D721Med (cell line): ENCODE measurements at regions not wholly inside any gene's neighbourhood (a gene's known extent, or its start where the extent isn't known, plus 50 kb on each side); places are given as distances from the start of the nearest gene placed in this dataset.
"Not testable (repeated sequence)": the region's sequence is repeated elsewhere in the genome, so short reads cannot be mapped to it uniquely, and the experiment has no call there.

ENCODE experiments used
- DNase-seq: peaks from one replicate; pipeline ENCODE4 v3.0.0; 2011; ENCODE audit warnings: low spot score; ENCODE audit not compliant: insufficient read length
- FAIRE-seq: peaks from 2 replicates; lab custom pipeline; 2011; peaks lifted over from hg19 to GRCh38; lab: Jason Lieb, UNC
- TF ChIP-seq, protein P1 (sequence below): IDR thresholded peaks from 2 replicates; pipeline ENCODE4 v1.5.1; 2012; ENCODE audit warnings: mild to moderate bottlenecking, control low read depth; ENCODE audit not compliant: insufficient read depth; ENCODE audit errors: missing control alignments

DNA sequence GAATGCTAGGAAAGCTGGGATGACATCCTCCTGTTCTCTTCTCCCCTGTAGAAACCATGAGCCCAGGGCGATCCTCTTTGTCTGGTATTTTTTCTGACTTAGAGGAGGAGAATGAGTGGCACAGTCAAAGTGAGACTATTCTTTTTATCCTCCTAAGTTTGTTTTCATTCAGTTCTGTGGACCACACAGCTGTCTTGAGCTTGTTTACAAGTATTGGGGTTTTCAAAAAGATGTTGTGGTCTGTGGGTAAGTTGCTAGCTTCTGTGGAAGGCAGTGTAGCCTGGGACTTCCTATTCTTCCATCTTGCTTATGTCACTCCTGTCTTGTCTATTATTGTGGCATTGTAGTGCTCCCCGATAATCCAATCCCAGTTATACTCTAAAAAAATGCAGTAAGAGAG lies 223.0 kb downstream of the PAPSS1 start:
- FAIRE-seq (no peak), DNase-seq (no peak)
- TF ChIP-seq, protein P1, sequence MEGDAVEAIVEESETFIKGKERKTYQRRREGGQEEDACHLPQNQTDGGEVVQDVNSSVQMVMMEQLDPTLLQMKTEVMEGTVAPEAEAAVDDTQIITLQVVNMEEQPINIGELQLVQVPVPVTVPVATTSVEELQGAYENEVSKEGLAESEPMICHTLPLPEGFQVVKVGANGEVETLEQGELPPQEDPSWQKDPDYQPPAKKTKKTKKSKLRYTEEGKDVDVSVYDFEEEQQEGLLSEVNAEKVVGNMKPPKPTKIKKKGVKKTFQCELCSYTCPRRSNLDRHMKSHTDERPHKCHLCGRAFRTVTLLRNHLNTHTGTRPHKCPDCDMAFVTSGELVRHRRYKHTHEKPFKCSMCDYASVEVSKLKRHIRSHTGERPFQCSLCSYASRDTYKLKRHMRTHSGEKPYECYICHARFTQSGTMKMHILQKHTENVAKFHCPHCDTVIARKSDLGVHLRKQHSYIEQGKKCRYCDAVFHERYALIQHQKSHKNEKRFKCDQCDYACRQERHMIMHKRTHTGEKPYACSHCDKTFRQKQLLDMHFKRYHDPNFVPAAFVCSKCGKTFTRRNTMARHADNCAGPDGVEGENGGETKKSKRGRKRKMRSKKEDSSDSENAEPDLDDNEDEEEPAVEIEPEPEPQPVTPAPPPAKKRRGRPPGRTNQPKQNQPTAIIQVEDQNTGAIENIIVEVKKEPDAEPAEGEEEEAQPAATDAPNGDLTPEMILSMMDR: no peak

DNA sequence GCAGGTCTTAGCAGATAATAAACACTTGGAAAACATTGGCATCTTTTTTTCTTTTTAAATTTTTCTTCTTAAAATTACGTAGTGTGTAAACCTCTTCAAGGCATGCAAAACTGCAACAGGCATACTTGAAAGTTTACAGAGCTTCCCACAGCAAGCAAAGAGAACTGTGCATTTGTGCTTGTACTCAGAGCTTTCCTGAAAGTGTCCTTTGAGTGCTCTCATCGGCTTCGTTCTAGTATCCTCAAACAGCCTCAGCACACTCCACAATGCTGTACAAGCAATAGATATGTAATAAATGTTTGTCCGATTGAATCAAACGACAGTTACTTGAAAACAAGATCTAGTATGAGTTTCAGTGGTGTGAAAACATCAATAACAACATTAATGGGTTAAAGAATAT lies 227.5 kb downstream of the PAPSS1 start:
- no peak for DNase-seq
- TF ChIP-seq, protein P1: no peak
- no peak for FAIRE-seq

DNA sequence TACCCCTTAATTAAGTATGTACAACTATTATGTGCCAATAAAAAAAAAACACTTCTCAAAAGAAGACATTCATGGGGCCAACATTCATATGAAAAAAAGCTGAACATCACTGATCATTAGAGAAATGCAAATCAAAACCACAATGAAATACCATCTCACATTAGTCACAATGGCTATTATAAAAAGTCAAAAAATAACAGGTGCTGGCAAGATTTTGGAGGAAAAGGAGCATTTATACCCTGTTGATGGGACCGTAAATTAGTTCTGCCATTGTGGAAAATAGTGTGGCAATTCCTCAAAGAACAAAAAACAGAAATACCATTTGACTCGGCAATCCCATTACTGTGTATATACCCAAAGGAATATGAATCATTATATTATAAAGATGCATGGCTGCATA lies 229.9 kb downstream of the PAPSS1 start:
- no peak for DNase-seq
- TF ChIP-seq, protein P1: no peak
- FAIRE-seq: no peak

DNA sequence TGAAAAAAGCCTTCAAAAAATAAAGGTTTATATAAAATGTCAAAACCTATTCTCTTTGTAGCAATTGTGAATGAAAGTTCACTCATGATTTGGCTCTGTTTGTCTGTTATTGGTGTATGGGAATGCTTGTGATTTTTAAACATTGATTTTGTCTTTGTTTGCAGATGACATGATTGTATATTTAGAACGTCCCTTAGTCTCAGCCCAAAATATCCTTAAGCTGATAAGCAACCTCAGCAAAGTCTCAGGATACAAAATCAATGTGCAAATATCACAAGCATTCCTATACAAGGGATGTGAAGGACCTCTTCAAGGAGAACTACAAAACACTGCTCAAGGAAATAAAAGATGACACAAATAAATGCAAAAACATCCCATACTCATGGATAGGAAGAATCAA lies 236.4 kb downstream of the PAPSS1 start:
- not testable (repeated sequence) for DNase-seq, FAIRE-seq

DNA sequence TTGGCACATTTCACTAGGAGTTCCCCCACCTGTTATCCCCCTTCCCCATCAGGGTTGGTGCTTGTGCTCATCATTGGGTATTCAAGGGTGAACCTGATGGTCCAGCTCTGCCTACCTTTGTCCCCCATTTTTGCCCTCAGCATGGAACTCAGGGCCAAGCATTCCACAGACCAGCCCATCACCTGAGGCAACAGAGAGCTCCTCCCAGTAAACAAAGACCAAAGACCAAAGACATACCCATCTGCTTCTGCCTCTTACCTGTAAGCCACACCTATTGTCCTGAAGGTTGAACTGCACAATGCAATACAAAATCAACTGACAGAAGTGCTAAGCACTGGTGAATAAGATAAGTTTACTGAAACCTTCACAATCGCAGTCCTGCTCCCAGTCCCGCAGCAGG lies 237.5 kb downstream of the PAPSS1 start:
- FAIRE-seq: no peak
- TF ChIP-seq, protein P1: no peak
- DNase-seq: no peak

DNA sequence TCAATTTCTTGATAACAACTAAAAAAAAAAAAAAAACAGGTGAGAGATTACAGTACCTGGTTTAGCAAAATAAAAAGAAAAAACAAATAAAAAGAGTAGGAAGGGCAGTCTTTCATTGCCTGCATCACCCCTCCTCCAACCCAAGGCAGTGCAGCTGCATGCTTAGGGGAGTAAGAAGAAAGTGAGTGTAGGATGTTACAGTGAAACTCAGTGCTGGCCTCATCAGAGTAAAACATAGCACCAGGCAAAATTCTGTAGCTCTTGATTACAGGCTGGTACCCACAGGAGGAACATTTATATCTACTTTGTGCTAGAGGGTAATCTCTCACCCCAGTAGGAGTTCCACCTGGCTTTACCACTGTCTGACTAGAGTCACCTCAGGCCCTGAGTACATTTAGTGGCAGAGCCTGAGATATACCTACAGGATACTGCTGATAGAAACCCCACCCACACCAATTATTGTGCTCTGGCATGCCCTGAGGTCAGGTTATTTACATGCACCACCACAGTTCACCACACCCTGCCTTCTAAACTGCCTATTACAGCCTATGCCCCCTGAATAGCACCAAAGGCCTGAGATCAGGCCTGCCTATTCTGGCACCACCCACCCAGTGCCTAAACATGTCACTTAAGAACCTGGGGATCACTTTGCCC lies 241.6 kb downstream of the PAPSS1 start:
- TF ChIP-seq, protein P1: no peak
- FAIRE-seq: no peak
- DNase-seq: no peak

DNA sequence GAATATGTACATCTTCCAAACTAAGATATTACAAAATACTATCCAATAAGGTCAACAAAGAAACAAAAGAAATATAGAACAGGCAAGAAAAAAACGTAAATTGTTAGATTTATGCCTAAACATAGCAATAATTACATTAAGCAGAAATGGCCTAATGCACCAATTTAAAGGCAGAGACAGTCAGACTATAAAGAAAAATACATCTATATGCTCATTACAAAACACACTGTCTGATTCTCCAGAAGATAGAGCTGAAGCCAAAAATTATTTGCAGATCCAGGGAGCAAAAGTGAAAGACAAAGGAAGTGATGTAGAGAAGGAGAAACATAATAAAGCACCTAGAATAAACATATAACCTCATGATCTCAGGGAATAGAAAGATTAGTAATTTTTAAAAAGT lies 246.9 kb downstream of the PAPSS1 start:
- FAIRE-seq (no peak), DNase-seq (no peak)
- TF ChIP-seq, protein P1: no peak
